AG10803 (cell line): ENCODE measurements at regions not wholly inside any gene's neighbourhood (a gene's known extent, or its start where the extent isn't known, plus 50 kb on each side); places are given as distances from the start of the nearest gene placed in this dataset.

Experiments
- DNase-seq: peaks from one replicate; pipeline ENCODE4 v3.0.0; 2010; ENCODE audit warnings: low read depth
- H3K4me3 ChIP-seq: 2 replicates; pipeline ENCODE4 v1.5.1; 2011; ENCODE audit warnings: mild to moderate bottlenecking, low read length, control low read depth
- CTCF ChIP-seq: conservative IDR thresholded peaks from 2 replicates; pipeline ENCODE4 v1.5.1; 2011; ENCODE audit warnings: mild to moderate bottlenecking, low read length, control low read depth, inconsistent platforms

- peak; percentile 48 for DNase-seq
- H3K4me3 ChIP-seq, result no peak overlapping the region
Measured at GRCh38 chr2:217085543-217085942, 225.7 kb upstream of the TNP1 start.

GRCh38 chr2:217081799-217082198 lies 221.9 kb upstream of the TNP1 start:
- TF ChIP-seq CTCF, result no peak
- H3K4me3 ChIP-seq, result no peak overlapping the region
- DNase-seq, result no peak

More at GRCh38 chr2:217085543-217085942, 225.7 kb upstream of the TNP1 start:
- 0 out of 2 replicates have a peak, but pooled peaks have one; percentile 12 for TF ChIP-seq CTCF

- H3K4me3 ChIP-seq, result no peak overlapping the region
- TF ChIP-seq CTCF, result no peak
- DNase-seq, result no peak
Measured at GRCh38 chr2:217079165-217079564, 219.3 kb upstream of the TNP1 start.

GRCh38 chr2:217077831-217078407 lies 218.1 kb upstream of the TNP1 start:
- no peak for TF ChIP-seq CTCF
- peak; percentile 27 for DNase-seq
- H3K4me3 ChIP-seq, result no peak overlapping the region

- no peak for DNase-seq
- no peak for TF ChIP-seq CTCF
- no peak overlapping the region for H3K4me3 ChIP-seq
Measured at GRCh38 chr2:217076657-217077232, 216.9 kb upstream of the TNP1 start.

GRCh38 chr2:217076058-217076435 lies 216.2 kb upstream of the TNP1 start:
- no peak overlapping the region for H3K4me3 ChIP-seq
- DNase-seq, result no peak
- no peak for TF ChIP-seq CTCF

GRCh38 chr2:217075268-217076057 lies 215.6 kb upstream of the TNP1 start:
- TF ChIP-seq CTCF, result no peak
- DNase-seq, result peak; percentile 42

More at GRCh38 chr2:217075268-217076057, 215.6 kb upstream of the TNP1 start:
- no peak overlapping the region for H3K4me3 ChIP-seq
